ENCODE measurements at regions not wholly inside any gene's neighbourhood (a gene's known extent, or its start where the extent isn't known, plus 50 kb on each side); places are given as distances from the start of the nearest gene placed in this dataset.

DNA sequence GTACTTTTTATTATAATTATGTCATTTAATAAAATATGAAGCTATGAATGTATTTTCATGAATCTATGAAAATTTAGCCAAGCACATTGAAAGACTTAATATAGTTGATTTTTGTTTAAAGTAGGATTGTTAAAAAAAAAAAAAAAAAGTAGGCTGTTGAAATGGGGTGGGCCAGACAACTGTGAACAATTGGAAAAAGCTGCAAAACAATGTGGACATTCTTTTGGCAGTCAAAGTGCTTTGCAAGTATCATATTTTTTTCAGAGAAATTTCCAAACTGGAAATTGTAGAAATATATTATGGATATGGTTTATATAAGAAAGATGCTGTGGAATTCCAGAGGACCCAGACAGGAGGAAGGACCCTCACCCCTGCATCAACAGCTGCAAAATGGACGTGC lies 82.1 kb downstream of the ETAA1 start:
- H3K9me3 ChIP-seq (ENCODE audit: low read depth, low read length, poor library complexity, severe bottlenecking), result no peaks in the 10 kb centered on the region
- ChIA-PET POLR2A (ENCODE audit: low non-redundant PET) (no interaction called here), CTCF (interaction anchor here (1.0 kb wide), 1 partner anchor 172 kb away, joined by 3 read pairs; no protein-coding TSS in a partner anchor)
- no peak overlapping the region for H3K4me3 ChIP-seq (ENCODE audit: low read depth, low read length, poor library complexity, severe bottlenecking)
- TF ChIP-seq, protein P1, sequence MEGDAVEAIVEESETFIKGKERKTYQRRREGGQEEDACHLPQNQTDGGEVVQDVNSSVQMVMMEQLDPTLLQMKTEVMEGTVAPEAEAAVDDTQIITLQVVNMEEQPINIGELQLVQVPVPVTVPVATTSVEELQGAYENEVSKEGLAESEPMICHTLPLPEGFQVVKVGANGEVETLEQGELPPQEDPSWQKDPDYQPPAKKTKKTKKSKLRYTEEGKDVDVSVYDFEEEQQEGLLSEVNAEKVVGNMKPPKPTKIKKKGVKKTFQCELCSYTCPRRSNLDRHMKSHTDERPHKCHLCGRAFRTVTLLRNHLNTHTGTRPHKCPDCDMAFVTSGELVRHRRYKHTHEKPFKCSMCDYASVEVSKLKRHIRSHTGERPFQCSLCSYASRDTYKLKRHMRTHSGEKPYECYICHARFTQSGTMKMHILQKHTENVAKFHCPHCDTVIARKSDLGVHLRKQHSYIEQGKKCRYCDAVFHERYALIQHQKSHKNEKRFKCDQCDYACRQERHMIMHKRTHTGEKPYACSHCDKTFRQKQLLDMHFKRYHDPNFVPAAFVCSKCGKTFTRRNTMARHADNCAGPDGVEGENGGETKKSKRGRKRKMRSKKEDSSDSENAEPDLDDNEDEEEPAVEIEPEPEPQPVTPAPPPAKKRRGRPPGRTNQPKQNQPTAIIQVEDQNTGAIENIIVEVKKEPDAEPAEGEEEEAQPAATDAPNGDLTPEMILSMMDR (conservative IDR thresholded peaks at IDR 0.05; ENCODE audit: low read depth, low read length), result no peak
- no peak for TF ChIP-seq EZH2 (IDR thresholded peaks at IDR 0.05; ENCODE audit: borderline replicate concordance, low read depth, low read length, poor library complexity, severe bottlenecking)
- peaks cover 8% of the 10 kb centered on the region for H3K4me1 ChIP-seq (ENCODE audit: insufficient read depth, low read length, poor library complexity, severe bottlenecking)
- H3K27me3 ChIP-seq (replicated peaks; ENCODE audit: insufficient read depth, low read depth, low read length, poor library complexity), result no peaks in the 10 kb centered on the region
- no peak for DNase-seq (ENCODE audit: low spot score)
- intact Hi-C loops (cut with micrococcal nuclease; ENCODE audit: unreplicated experiment), result loop anchor here (5.0 to 10.0 kb wide), 3 partner anchors 242 to 897 kb away; no protein-coding TSS in a partner anchor
- BruUV-seq (replicated peaks), result no TSS peak
- no peak overlapping the region for H3K27ac ChIP-seq (ENCODE audit: low read depth, low read length, poor library complexity, severe bottlenecking)
- no peaks in the 10 kb centered on the region for H3K36me3 ChIP-seq (ENCODE audit: insufficient read depth, low read length, poor library complexity, severe bottlenecking)

DNA sequence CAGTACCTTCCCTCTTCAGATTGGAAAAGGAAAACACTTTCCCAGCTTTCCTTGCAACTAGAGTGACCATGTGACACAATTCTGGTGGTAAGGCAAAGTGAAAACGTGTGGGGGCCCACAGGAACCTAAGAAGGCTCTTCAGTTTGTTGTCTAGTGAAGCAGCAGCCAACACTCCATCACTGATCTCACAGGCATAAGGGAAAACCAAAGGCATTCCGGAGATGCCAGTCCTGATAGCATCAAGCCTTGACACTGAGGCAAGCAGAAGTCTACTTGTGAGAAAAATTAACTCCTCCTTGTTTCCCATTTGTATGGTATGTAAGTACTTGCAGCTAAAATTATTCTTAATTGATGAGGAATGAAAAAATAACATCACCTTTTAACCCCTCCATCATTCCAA lies 88.3 kb downstream of the ETAA1 start:
- no TSS peak for BruUV-seq (replicated peaks)
- no peak for TF ChIP-seq EZH2 (IDR thresholded peaks at IDR 0.05; ENCODE audit: borderline replicate concordance, low read depth, low read length, poor library complexity, severe bottlenecking)
- TF ChIP-seq, protein P1 (conservative IDR thresholded peaks at IDR 0.05; ENCODE audit: low read depth, low read length), result no peak
- Histone ChIP-seq H3K9me3 (ENCODE audit: low read depth, low read length, poor library complexity, severe bottlenecking) (no peaks in the 10 kb centered on the region), H3K4me3 (ENCODE audit: low read depth, low read length, poor library complexity, severe bottlenecking) (no peak overlapping the region), H3K27ac (ENCODE audit: low read depth, low read length, poor library complexity, severe bottlenecking) (no peak overlapping the region), H3K4me1 (ENCODE audit: insufficient read depth, low read length, poor library complexity, severe bottlenecking) (peaks cover 5% of the 10 kb centered on the region), H3K27me3 (replicated peaks; ENCODE audit: insufficient read depth, low read depth, low read length, poor library complexity) (no peaks in the 10 kb centered on the region), H3K36me3 (ENCODE audit: insufficient read depth, low read length, poor library complexity, severe bottlenecking) (no peaks in the 10 kb centered on the region)
- intact Hi-C loops (cut with micrococcal nuclease; ENCODE audit: unreplicated experiment), result no loop called here
- POLR2A ChIA-PET (ENCODE audit: low non-redundant PET), result no interaction called here
- CTCF ChIA-PET, result no interaction called here
- DNase-seq (ENCODE audit: low spot score), result no peak

DNA sequence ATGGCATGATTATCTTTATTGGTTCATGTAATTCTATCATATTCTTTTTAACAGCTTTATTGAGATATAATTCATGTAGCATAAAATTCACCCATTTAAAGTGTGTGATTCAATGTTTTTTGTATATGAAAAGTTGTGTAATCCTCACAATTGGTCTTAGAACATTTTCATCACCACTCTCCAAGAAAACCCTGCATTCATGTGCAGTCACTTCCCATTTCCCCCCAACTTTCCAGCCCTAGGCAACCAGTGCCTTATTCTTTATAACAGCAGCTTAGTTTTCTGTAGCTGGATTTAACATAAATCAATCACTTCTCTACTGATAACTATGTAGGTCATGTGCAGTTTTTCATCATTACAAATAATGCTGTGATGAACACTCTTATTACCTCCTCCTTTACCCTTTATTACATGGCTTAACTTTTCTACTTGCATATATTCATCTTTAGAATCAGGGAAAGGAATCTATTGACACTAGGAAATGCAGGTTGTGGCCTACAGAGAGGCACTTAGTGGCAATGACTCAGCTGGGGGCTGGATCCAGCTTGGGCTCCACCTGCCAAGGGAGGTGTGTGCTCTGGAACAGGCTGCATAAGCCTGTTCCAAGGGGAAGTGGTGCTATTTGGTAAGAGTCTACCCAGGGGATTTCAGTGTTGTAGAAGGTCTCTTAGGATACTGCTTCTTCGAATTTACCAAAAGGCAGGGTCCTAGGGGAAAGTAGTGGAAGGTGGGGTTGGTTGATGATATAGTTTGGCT lies 89.1 kb downstream of the ETAA1 start:
- no peaks in the 10 kb centered on the region for H3K36me3 ChIP-seq (ENCODE audit: insufficient read depth, low read length, poor library complexity, severe bottlenecking)
- no peak overlapping the region for H3K27ac ChIP-seq (ENCODE audit: low read depth, low read length, poor library complexity, severe bottlenecking)
- intact Hi-C loops (cut with micrococcal nuclease; ENCODE audit: unreplicated experiment), result no loop called here
- peaks cover 5% of the 10 kb centered on the region for H3K4me1 ChIP-seq (ENCODE audit: insufficient read depth, low read length, poor library complexity, severe bottlenecking)
- ChIA-PET POLR2A (ENCODE audit: low non-redundant PET) (no interaction called here), CTCF (no interaction called here)
- no TSS peak for BruUV-seq (replicated peaks)
- H3K9me3 ChIP-seq (ENCODE audit: low read depth, low read length, poor library complexity, severe bottlenecking), result no peaks in the 10 kb centered on the region
- no peaks in the 10 kb centered on the region for H3K27me3 ChIP-seq (replicated peaks; ENCODE audit: insufficient read depth, low read depth, low read length, poor library complexity)
- no peak overlapping the region for H3K4me3 ChIP-seq (ENCODE audit: low read depth, low read length, poor library complexity, severe bottlenecking)
- DNase-seq (ENCODE audit: low spot score), result no peak
- TF ChIP-seq, protein P1 (conservative IDR thresholded peaks at IDR 0.05; ENCODE audit: low read depth, low read length), result no peak
- TF ChIP-seq EZH2 (IDR thresholded peaks at IDR 0.05; ENCODE audit: borderline replicate concordance, low read depth, low read length, poor library complexity, severe bottlenecking), result no peak
